Renal pelvis (tissue), 1 donor: ENCODE measurements at regions not wholly inside any gene's neighbourhood (a gene's known extent, or its start where the extent isn't known, plus 50 kb on each side); places are given as distances from the start of the nearest gene placed in this dataset.
"Not testable (repeated sequence)": the region's sequence is repeated elsewhere in the genome, so short reads cannot be mapped to it uniquely, and the experiment has no call there.

ENCODE experiments used
- DNase-seq: peaks from one replicate; pipeline ENCODE4 v3.0.0-alpha.2; 2013

DNA sequence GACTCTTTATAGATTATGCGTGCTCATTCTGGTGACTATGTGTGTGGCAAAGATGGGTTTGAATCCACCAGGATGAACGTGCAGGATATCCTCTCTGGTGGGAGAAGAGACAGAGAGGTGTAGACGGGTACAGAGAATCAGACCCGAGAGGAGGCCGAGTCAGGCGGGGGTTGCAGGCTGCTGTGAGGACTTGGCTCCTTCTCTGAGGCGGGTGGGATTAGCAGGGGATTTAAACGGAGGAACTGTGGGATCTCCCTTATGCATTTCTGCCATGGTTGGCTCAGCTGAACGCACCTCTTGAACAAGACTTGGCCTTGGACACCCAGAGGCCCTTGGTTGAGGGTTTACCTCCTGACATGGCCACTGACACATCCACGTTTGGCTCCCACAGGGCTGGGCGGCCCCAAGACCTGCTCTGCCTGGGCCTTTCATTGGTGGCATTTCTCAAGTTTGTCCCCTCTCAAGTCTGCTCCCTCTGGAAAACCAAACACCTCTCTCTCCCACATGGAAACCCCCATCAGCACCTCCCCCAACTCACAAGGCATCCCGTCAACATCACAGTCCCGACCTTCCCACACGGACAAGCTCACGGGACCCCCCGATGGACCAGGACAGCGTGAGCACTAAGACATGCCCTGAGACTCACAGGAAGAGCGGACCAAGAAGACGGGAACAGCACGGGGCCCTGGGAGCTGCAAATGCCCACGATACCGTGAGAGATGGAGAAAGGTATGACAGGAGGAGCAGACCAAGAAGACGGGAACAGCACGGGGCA, 158.3 kb downstream of the RTP5 start:
- DNase-seq: no peak

DNA sequence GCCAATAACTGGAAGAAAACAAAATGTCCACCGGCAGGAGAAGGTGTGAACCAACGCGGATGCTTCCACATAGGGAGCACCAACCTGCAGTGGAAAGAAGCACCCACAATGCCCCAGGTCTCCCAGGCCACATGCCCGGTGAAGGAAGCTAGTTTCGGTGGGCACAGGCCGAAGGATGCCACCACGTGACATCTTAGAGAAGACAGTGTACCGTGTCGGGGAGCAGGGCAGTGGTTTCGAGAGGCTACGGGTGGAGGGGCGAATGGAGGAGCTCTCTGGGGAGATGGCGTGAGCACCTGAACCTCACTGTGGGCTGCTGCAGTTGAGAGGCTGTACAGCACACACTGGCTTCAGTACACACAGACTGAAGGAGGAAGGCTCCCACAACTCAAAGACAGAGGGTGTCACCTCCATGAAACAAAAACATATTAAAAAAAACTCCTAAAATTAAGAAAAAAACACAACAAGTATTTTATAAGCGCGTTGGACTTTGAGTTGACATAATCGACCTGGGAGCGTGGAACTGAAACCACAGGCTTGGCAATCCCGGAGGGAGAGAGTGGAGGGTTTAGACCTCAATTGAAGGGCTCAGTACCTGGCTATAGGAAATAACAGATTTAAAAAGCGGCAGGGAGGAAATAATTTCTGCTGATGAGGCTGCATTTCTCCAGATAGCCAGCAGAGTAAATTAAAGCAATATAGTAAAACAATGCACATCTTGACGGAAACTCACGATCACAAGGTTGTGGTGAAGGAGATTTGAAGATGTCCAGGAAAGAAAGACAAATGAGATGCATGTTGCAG, 160.1 kb downstream of the RTP5 start:
- DNase-seq: no peak

- DNase-seq: no peak
These were observed 160.7 kb downstream of the RTP5 start for GRCh38 chr2:242030226-242030575.

DNA sequence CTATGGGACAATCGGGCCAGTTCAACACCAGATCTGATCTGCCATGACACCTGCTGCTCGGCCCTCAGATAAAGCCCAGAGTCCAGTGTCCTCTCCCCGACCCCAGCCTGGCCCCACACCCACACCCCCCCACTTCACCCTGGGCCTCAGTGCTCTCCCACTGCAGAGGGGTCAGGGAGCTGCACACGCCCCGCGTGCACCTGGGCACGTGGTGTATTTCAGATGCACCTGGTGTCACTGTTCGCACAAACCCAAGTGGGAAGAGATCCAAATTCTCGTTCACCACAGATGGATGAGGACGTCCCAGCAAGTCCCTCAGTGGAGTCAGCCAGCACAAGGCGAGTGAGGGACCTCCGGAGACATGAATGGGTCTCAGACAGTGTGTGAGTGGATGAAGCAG, 161.3 kb downstream of the RTP5 start:
- DNase-seq: no peak

DNA sequence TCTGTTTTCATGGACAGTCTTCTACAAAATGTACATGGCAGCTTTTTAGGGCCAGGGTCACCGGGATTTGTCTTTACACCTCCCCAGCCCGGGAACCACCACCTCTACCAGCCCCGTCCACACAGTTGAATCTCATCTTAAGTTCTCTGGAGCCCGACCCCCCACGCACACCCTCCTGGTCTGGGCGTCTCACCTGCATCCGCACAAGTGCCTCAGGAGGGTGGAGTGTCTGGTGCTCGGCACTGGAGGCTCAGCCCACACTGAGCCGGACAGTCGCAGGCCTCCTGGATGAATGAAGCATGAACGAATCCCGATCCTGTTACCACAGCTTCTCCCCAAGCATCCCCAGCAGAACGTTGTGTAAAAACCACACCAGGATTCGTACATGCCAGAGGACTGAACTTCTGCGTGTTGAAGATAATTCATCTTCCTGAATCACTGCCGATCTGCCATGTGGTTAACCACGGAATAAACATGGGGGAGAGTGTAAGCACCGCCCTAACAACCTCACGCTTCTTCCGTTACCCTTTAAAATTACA, 162.0 kb downstream of the RTP5 start:
- DNase-seq: peak; percentile 15

- no peak for DNase-seq
These were observed 163.5 kb downstream of the RTP5 start for GRCh38 chr2:242032780-242033656.

DNA sequence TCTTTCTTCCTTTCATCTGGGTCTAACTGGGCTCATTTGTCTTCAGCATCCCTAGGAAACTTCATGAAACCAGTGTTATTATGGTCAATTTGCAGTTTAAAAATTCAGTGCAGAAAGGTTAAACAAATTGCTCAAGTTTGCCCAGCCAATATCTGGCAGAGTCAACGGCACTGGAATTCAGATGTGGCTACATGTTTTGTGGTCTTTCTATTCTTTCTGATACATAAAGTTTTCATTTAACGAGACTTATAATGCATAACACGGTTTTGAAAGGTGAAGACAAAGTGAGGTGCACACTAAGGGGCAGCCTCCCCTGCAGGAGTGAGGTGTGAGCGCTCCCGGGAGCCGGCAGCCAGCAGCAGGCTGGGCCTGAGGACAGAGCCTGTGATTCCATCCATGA, 164.6 kb downstream of the RTP5 start:
- DNase-seq: no peak

GRCh38 chr2:242034996-242035814, 165.7 kb downstream of the RTP5 start:
- DNase-seq: no peak

GRCh38 chr2:242035858-242036652, 166.5 kb downstream of the RTP5 start:
- DNase-seq: no peak

- DNase-seq: no peak
These were observed 167.1 kb downstream of the RTP5 start for GRCh38 chr2:242036653-242036950.

- no peak for DNase-seq
These were observed 168.8 kb downstream of the RTP5 start for GRCh38 chr2:242038166-242038927.

GRCh38 chr2:242038928-242039341, 169.4 kb downstream of the RTP5 start:
- DNase-seq: no peak

DNA sequence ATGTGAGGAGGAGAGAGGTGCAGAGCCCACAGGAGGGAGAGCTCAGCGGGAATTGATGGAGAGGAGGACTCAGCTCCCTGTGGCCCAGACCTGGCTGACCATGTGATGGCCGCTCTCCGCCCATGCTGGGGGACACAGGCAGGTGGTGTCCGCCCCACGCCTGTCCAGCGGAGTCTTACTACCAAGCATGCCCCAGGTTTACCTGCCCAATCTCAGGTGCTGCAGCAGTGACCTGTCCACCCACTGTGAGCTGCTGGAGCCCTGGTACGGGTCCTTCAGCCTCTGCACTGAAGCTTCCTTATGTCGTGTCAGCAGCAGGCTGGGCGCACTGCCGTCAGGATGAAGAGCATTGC, 170.8 kb downstream of the RTP5 start:
- DNase-seq: no peak

- no peak for DNase-seq
These were observed 171.2 kb downstream of the RTP5 start for GRCh38 chr2:242040681-242041080.

DNA sequence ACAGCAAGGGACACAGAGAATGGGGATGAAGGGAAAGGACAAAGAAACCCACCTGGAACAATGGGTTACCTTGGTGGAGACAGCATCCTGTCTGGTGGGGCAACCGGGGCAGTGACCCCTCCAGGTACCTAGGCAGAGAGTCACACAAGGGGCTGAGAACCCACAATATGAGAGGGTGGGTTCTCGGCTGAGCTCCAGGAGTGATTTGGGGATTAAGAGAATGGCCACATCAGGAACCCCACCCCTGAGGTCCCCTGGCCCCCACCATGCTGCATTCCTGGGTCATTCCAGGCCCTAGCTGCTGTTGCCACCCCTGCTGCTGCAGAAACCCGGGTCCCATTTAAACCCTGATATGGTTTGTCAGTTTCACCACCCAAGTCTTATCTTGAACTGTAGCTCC, 172.3 kb downstream of the RTP5 start:
- DNase-seq: no peak

GRCh38 chr2:242043538-242044312, 174.2 kb downstream of the RTP5 start:
- DNase-seq: no peak

- no peak for DNase-seq
These were observed 174.7 kb downstream of the RTP5 start for GRCh38 chr2:242044313-242044590.

- DNase-seq: not testable (repeated sequence)
These were observed 176.1 kb downstream of the RTP5 start for GRCh38 chr2:242045596-242046144.

DNA sequence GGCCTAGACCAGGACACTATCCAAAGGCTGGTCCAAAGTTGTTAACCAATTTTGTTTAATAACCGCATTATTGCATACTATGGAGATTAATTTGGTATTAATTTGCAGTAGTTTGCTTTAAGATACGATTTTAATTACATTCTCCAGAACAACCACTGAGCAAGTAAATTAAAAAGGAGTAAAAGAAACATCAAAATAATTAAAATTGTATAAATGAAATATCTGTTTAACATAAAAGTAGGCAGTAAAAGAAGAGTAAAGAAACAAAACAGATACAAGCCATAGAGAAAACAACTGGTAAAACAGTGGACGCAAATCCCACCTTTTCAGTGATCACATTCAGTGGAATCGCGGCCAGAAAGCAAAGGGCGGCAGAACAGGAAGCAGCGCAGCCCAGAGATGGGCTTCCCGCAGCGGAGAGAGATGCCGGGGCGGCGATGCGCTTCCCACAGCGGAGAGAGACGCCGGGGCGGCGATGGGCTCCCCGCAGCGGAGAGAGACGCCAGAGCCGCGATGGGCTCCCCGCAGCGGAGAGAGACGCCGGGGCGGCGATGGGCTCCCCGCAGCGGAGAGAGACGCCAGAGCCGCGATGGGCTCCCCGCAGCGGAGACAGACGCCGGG, 176.8 kb downstream of the RTP5 start:
- DNase-seq: no peak
